Adrenal gland (tissue), 5 donors: ENCODE measurements at regions not wholly inside any gene's neighbourhood (a gene's known extent, or its start where the extent isn't known, plus 50 kb on each side); places are given as distances from the start of the nearest gene placed in this dataset.

Experiments used
- POLR2A ChIP-seq, 2 donors: fragments of 450-650 bp; IDR thresholded peaks; one replicate each; pipeline ENCODE4 v1.6.1; 2017; ENCODE audit warnings: antibody characterized with exemption in 2 of 2, mild to moderate bottlenecking in 2 of 2, moderate library complexity in 1 of 2
- TF ChIP-seq, protein P1 (sequence below), 6 experiments: fragments of 450-650 bp in 4 of 6; fragments of 200-600 bp in 2 of 6; sonication (generic) in 1 of 6; IDR thresholded peaks; 1 replicate in 5 of 6; 2 replicates in 1 of 6; pipeline versions ENCODE4 v1.5.1 to v1.8.0; 2016 to 2021; ENCODE audit warnings: antibody characterized with exemption in 6 of 6, mild to moderate bottlenecking in 2 of 6, moderate library complexity in 1 of 6
- donor health status: DM: no; HTN: no; CAD: no.

- no peak for TF ChIP-seq POLR2A (IDR thresholded peaks at IDR 0.05)
- TF ChIP-seq, protein P1, sequence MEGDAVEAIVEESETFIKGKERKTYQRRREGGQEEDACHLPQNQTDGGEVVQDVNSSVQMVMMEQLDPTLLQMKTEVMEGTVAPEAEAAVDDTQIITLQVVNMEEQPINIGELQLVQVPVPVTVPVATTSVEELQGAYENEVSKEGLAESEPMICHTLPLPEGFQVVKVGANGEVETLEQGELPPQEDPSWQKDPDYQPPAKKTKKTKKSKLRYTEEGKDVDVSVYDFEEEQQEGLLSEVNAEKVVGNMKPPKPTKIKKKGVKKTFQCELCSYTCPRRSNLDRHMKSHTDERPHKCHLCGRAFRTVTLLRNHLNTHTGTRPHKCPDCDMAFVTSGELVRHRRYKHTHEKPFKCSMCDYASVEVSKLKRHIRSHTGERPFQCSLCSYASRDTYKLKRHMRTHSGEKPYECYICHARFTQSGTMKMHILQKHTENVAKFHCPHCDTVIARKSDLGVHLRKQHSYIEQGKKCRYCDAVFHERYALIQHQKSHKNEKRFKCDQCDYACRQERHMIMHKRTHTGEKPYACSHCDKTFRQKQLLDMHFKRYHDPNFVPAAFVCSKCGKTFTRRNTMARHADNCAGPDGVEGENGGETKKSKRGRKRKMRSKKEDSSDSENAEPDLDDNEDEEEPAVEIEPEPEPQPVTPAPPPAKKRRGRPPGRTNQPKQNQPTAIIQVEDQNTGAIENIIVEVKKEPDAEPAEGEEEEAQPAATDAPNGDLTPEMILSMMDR (IDR thresholded peaks at IDR 0.05), result no peak
Measured at GRCh38 chr7:80347173-80347572, 164.7 kb downstream of the GNAT3 start.
